Non-pigmented ciliary epithelial cell (primary cell): ENCODE measurements at regions not wholly inside any gene's neighbourhood (a gene's known extent, or its start where the extent isn't known, plus 50 kb on each side); places are given as distances from the start of the nearest gene placed in this dataset.
A peak's percentile ranks its signal among the peaks of the same experiment; 100 is the strongest.

Source experiments
- DNase-seq: peaks from one replicate; pipeline ENCODE4 v3.0.0-alpha.2; 2010; ENCODE audit warnings: low read depth

DNA sequence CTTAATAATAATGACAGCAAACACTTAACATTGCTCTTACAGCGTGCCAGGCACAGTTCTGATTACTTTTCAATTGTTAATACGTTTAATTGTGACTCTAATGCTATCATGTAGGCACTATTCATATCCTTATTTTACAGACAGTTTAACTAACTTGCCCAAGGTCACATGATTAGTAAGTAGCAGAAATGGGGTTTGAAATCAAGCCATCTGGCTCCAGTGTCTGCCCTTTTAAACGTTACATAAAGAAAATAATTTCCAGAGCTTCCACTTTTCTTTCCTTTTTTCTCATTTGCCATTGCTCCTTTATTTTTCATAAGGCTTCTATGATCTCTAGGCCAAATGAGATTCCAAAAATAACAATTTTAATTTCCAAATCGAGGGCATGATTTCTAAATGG is 50.6 kb upstream of the IKZF2 start:
- DNase-seq: no peak

DNA sequence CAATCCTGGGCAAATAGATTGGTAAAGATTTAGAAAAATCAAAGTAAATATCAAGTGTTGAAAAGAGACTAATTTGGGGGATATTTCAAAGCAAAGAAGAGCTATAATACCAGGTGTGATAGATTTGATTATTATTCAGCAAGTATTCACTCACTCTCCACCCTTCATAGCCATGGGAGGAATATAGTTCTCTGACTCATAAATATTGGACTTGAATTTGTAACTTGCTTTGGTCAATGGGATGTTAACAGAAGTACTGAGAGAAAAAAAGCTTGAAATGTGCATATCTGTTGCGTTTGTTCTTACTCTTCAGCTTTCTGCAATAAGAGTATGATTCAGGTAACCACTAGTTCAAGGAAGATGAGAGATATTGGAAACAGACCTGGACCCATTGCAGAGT is 54.5 kb upstream of the IKZF2 start:
- no peak for DNase-seq

DNA sequence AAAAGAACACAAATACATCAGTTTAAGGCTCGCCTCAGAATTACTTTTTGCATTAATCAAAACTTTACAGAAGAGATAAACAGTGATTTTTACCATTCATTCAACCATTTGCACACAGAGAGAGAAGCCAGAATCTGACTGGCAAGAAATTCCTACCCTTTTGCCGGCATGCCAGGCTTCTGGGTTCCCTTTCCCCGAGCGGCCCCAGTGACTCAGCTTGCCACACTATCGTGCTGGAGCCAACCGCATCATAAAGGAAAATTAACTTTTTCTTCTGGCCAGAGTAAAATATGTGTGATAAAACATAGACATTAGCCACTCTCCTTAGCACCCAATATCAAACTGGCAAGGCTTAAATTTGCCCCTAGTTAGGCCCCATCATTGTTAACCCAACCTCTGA is 61.8 kb upstream of the IKZF2 start:
- no peak for DNase-seq

DNA sequence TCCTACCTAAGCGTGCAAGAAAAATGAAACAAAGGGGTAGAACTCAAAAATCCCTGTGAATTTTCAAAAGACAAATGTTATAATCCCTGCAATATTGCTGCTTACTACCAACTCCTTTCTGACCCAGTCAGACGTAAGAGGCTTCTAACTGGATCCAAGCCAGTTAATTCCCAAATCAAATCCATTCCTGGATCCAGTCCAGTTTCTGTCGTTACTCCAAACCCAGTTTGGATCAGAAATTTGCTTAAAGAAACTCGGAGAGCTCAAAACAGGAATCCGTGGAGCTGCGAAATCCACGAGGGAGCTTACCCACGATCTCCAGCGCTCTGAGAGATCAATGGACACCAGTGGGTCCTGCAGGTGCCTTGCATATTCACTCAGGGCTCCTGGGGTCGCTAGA is 62.8 kb upstream of the IKZF2 start:
- DNase-seq: no peak

DNA sequence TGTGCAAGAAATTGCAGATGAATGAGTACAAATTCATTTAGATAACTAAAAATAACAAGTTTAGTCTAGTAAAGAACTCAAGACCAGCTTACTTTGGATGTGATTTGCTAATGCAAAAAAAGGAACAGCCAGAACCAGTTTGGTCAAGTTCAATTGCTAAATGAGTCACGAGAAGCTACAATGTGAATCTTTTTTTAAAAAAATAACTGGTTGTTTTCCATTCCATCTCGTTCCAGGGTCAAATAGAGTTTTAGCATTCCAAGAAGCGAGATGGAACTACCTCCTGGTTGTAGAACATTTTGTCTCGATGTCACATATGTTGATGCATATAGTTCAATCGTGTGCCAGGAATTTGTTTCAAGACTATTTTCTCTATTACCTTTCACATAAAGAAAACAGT is 65.0 kb upstream of the IKZF2 start:
- DNase-seq: peak; percentile 96

DNA sequence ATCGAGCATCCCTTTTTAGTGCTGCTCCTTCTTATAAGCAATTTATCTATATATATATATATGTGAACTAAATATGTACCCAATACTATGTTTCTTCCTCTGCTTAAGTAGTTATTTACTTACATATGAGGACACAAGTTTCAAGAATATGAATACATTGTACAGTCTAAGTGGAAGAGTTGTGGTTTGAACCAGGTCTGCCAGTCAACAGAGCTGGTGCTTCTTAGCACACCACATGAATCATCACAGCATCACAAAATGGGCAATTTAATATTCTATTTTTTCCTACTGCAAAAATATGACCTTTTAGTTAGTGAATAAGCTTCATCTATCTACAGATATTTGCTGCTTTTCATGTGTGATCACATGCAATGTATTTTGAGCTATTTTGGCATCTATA is 64.4 kb upstream of the SPAG16 start:
- no peak for DNase-seq

DNA sequence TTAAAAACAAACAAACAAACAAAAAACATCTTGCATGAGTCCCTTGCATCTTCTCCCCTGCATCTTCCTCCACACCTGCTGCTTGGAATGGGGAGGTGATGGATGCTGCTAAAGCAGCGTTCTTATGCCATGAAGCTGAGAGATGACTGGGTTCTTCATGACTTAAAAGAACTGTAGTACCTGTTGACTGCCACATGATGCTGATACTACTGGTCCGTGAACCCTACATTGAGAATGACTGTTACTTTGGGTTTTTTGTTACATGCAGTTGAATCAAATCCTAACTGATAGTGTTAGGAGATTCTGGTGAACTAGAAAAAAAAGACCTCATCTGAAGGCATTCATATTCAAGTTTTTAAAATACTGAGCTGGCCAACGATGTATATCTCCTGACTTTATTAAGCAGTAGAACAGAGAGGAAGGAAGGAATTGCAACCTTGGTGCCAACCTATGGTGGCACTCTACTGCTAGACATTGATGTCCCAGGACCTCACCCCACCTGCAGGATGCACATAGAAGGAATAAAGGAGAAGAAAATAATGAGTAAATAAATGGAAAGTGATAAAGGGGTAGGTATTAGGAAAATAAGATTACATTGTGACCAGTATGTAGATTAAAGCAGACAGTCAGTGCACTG is 63.2 kb upstream of the SPAG16 start:
- DNase-seq: no peak

DNA sequence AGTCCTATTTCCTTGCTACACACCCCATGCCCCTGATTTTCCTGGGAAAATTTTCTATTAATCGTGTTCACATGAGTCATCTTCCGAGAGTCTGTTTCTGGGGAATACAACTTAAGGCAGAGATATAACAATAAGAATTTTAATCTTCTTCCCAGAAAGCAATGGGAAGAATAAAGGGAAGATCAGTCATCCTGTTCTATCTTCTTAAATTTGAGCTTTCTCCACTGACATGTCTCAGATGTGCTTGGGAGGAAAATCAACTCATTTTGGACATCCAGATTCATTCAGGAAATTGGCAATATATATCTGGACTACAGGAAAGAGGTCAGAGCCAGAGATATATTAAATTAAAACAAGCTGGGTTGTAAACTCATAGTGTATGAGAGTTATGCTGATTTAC is 62.3 kb upstream of the SPAG16 start:
- no peak for DNase-seq

DNA sequence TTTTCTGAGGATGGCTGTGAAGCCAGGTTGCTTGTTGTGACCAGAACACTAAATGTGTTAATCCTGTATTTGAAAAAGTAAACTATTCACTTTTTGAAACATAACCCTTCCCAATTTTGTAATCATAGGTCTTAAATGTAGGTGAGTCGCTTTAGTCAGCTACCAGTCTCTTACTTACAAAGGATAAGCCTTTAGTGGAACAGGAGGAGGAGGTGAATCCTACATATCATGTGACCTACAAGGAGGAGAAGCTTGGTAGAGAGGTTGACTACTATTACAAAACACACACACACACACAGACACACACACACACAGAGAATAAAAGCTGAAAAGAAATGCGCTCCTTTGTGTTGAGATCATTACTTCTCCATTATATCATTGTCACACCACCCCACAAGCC is 59.9 kb upstream of the SPAG16 start:
- DNase-seq: no peak

DNA sequence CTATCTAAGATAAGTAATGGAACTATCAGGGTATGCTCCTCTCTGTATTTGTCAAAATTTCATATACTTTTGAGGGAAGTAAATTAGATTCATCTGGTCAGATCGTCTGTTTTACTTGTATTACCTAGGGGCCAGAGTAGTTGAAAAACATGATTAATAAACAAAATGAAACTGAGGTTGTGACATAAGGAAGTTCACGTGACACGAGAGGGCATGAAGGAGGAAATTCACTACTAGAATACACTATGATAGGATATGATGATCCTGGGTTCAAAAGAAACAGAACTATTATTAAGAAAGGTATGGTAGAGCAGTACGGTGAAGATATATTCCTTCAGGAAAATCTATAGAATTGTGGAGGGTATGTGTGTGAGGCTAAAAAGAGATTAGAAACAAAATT is 58.4 kb upstream of the SPAG16 start:
- no peak for DNase-seq

DNA sequence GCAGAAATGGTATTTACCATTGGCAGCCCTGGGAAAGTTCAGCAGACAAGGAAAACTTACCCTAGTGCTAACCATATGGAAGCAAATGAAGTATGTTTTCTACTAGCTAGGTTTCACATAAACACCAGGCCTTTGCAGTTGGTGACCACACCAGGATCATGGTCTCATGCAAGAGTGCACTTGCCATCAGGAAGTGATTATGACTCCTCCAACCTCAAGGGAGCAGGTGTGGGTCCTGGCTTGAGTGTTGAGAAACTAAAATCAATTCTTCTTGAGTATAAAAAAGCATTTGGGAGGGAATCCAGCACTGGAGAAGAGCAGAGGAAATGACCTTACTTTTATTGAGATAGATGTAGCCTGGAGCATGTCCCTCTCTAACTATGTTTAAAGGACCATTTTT is 56.8 kb upstream of the SPAG16 start:
- no peak for DNase-seq

DNA sequence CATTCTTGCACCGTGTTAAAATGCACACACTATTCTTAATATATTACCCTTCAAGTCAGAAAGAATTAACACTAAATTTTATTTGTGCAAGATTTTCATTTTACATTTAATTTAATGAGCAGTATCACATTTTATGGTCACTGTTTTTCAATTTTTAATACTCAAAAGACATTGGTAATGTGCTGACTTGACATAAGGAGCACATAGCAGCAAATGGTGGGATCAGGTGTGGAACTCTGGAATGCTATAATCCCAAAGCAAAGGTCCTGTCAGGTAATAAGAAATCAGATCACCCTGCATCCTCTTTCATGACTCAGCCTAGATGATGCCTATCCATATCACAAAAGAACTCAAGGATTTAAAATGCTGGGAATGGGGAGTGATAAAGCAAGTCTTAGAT is 55.6 kb upstream of the SPAG16 start:
- no peak for DNase-seq

DNA sequence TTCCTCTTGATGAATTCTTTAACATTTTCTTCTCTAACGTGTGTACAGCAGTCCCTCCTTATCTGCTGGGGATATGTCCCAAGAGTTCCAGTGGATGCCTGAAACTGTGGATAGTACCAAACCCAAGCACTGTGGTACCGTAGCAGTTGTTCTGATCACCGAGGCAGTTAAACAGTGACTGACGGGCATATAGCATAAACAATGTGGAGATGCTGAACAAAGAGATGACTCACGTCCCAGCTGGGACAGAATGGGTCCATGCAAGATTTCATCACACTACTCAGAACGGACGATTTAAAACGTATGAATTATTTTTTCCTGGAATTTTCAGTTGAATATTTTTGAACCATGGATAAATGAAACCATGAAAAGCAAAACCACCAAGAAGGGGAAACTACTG is 54.5 kb upstream of the SPAG16 start:
- peak; percentile 90 for DNase-seq

DNA sequence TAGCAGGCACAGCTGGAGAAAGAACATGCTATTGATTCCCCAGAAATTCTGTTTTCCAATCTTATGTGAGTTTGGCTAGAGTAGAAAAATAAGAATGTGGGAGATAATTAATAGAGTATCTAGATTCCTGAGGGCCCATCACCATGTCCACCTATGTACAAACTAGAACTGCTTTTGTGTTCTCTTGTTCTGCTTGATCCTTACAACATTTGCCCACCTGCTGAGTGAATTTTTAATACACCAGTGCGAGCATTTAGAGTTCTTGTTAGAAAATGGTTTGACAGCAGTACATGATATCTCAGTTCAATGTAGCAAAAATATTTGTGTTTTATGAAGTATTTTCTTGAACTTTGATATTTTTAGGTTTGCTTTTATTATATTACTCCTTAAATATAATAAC is 52.3 kb upstream of the SPAG16 start:
- no peak for DNase-seq

DNA sequence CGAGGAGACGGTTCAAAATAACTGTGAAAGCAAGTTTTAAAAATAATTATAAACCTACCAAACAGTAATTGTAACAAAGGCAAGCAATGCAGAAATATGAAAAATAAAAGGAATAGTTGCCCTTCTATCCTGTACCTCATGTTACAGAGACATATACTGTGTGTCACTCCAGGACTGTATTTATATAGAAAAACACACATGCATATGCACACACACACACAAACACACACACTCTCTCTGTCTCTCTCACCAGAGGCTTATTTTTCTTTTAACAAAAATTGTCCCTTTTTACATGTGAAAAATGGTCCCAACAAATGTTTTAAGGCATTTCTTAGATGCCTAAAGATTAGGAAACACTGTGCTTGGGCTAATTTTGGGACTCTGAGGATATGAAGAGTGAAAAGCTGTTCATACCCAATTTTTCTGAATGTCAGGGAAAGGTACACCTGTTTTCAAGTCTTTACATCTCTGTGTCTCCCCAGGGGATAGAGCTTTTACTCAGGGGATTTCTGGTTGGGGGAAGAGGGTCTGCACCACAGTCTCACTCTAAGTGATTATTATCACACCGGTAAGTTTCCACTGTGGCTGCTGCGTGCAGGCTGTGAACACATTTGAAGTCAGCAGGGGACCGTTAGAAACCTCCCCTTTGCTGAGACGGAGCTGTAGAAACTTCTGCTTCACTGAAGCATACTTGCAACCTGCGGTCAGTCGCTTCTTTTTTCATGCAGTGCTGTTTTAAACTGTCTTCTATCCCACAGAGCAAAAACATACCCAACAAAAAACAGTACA is 51.4 kb upstream of the SPAG16 start:
- no peak for DNase-seq

DNA sequence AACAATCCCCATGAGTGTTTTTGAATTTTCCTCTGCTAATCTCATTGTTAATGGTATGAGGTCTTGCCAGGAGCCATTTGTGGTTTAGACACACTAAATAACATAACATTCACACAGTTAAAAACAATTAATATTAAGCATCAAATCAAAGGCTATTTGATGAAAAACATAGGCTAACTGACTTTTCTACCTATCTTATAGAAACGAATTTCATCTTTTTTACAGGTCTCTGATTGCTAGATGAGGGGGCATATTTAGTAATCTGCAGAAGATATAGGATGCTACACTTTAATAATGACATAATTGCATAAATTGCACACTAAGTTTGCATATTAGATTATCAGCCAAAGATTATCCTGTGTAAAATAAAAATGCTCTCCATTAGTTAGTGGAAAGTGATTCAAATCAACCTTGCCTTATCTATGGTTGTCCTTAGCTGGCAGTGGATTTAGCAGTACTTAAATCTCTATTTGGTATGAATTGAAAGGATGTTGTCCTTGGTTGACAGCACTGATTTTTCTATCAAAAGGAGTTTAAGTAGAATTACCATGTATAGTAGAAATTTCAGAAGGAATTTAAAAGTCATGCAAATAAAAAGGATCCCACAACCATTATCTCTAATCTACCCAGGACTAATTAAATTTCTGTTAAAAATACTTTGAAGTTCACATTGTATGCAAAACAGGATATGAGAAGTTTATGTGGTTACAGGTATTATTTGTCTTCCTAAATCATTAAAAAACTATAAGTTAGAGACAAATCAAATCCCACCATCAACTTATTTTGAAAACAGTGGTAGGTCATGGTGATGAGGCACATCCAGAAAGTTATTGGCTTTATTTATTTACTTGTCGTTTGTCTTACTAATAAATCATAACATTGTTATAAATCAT is 50.6 kb upstream of the SPAG16 start:
- DNase-seq: no peak
